HepG2 (cell line): ENCODE measurements at regions not wholly inside any gene's neighbourhood (a gene's known extent, or its start where the extent isn't known, plus 50 kb on each side); places are given as distances from the start of the nearest gene placed in this dataset.
"Not testable (repeated sequence)": the region's sequence is repeated elsewhere in the genome, so short reads cannot be mapped to it uniquely, and the experiment has no call there.

Experiments
- ATAC-seq: fragments of 200-7000 bp; cut with Tn5 transposase; 3 replicates; pipeline ENCODE4 v1.9.1; 2020; ENCODE audit warnings: mild to moderate bottlenecking, moderate library complexity
- BruUV-seq: library from RNA; stranded (reverse); fragments of 400-500 nt; replicated peaks from 2 replicates; lab custom pipeline; 2021; lab: Mats Ljungman, UMichigan
- CTCF ChIA-PET: fragments of 300-600 bp; formaldehyde crosslinking; extraction: SDS; loops from one replicate; lab custom pipeline; 2021; ENCODE audit warnings: low total read pairs, inconsistent platforms, low intra/inter-chr PET ratio; lab: Yijun Ruan, JAX
- POLR2A ChIA-PET: fragments of 350-600 bp; sonication (Branson Sonifier 250); formaldehyde crosslinking; loops from one replicate; lab custom pipeline; 2020; ENCODE audit warnings: antibody characterized with exemption, inconsistent platforms; lab: Yijun Ruan, JAX
- DNase-seq: peaks from one replicate; pipeline ENCODE4 v3.0.0-alpha.2; 2015; ENCODE audit warnings: low spot score
- FAIRE-seq: peaks from 3 replicates; lab custom pipeline; 2011; peaks lifted over from hg19 to GRCh38; lab: Jason Lieb, UNC
- H2AFZ ChIP-seq: one replicate; pipeline ENCODE4 v1.6.1; 2011; ENCODE audit warnings: low read length, inconsistent platforms
- H3K27ac ChIP-seq: fragments of 300-600 bp; 3 replicates; pipeline ENCODE4 v1.8.0; 2011; ENCODE audit warnings: mixed run types, mild to moderate bottlenecking, mixed read lengths, low read length, inconsistent platforms; ENCODE audit not compliant: insufficient read depth; ENCODE audit errors: extremely low read length
- H3K27me3 ChIP-seq, 2 experiments: fragments of 200-600 bp in 1 of 2; 2 replicates in 1 of 2; 3 replicates in 1 of 2; pipeline versions ENCODE4 v1.6.0 to v1.8.0; 2011; ENCODE audit warnings: low read length in 2 of 2, mild to moderate bottlenecking in 2 of 2, moderate library complexity in 2 of 2, inconsistent platforms in 1 of 2; ENCODE audit not compliant: insufficient read depth in 2 of 2, control insufficient read depth in 1 of 2
- H3K36me3 ChIP-seq, 2 experiments: fragments of 200-600 bp in 1 of 2; replicated peaks in 1 of 2; 2 replicates in 1 of 2; 3 replicates in 1 of 2; pipeline versions ENCODE4 v1.5.1 to v1.8.0; 2011; ENCODE audit warnings: low read length in 2 of 2, inconsistent platforms in 1 of 2; ENCODE audit not compliant: insufficient read depth in 2 of 2, control insufficient read depth in 1 of 2
- H3K4me1 ChIP-seq: 2 replicates; pipeline ENCODE4 v1.5.1; 2012; ENCODE audit warnings: low read length, inconsistent platforms; ENCODE audit not compliant: insufficient read depth
- H3K4me2 ChIP-seq: 2 replicates; pipeline ENCODE4 v1.6.0; 2011; ENCODE audit warnings: low read depth, low read length, inconsistent platforms
- H3K4me3 ChIP-seq, 3 experiments: fragments of 200-600 bp in 1 of 3; sonication (generic), shearing (Covaris generic) in 1 of 3; replicated peaks in 1 of 3; 2 replicates each; pipeline ENCODE4 v1.5.1; 2011 to 2016; ENCODE audit warnings: low read length in 3 of 3, inconsistent platforms in 2 of 3, low read depth in 2 of 3, mild to moderate bottlenecking in 2 of 3, control low read depth in 1 of 3, mixed read lengths in 1 of 3; ENCODE audit not compliant: insufficient read depth in 1 of 3
- H3K79me2 ChIP-seq: one replicate; pipeline ENCODE4 v1.6.1; 2011; ENCODE audit warnings: low read length, inconsistent platforms; ENCODE audit not compliant: insufficient read depth
- H3K9ac ChIP-seq: 2 replicates; pipeline ENCODE4 v1.6.0; 2011; ENCODE audit warnings: mild to moderate bottlenecking, low read depth, low read length, inconsistent platforms; ENCODE audit not compliant: insufficient read depth
- H3K9me3 ChIP-seq: 2 replicates; pipeline ENCODE4 v1.5.1; 2012; ENCODE audit warnings: mild to moderate bottlenecking, low read length
- H4K20me1 ChIP-seq: 2 replicates; pipeline ENCODE4 v1.6.0; 2011; ENCODE audit warnings: inconsistent platforms, mild to moderate bottlenecking, low read length, moderate library complexity; ENCODE audit not compliant: insufficient read depth
- GABPA ChIP-seq, 2 experiments: IDR thresholded peaks; 2 replicates each; pipeline ENCODE4 v1.6.1; 2011 to 2016; ENCODE audit warnings: low read depth in 2 of 2, low read length in 1 of 2, missing biosample characterization in 1 of 2, missing genetic modification characterization in 1 of 2
- SATB2 ChIP-seq: sonication (generic); formaldehyde crosslinking; IDR thresholded peaks from 2 replicates; pipeline ENCODE4 v1.5.0; 2020; ENCODE audit warnings: missing genetic modification reagents
- YEATS2 ChIP-seq: sonication (generic); formaldehyde crosslinking; IDR thresholded peaks from 2 replicates; pipeline ENCODE4 v1.4.0; 2020; ENCODE audit warnings: missing genetic modification reagents, borderline replicate concordance
- ZNF615 ChIP-seq: sonication (generic); formaldehyde crosslinking; IDR thresholded peaks from 2 replicates; pipeline ENCODE4 v1.5.0; 2020; ENCODE audit warnings: mild to moderate bottlenecking, missing genetic modification reagents, borderline replicate concordance
- ZSCAN31 ChIP-seq: sonication (generic); formaldehyde crosslinking; IDR thresholded peaks from 2 replicates; pipeline ENCODE4 v1.5.0; 2020; ENCODE audit warnings: low read depth, mild to moderate bottlenecking, missing genetic modification reagents
- ZSCAN9 ChIP-seq: IDR thresholded peaks from 2 replicates; pipeline ENCODE4 v1.6.1; 2016; ENCODE audit warnings: borderline replicate concordance
- WGBS: methylation state at CpG from one replicate; pipeline ENCODE4 v1.1.6; 2017; ENCODE audit warnings: low lambda C conversion rate; 5-methylcytosine and 5-hydroxymethylcytosine counted together
- in situ Hi-C: cut with HindIII; loops from 2 replicates; pipeline ENCODE4 v1.10.0; 2017; ENCODE audit warnings: low pct_unique_long_range_greater_than_20kb; ENCODE audit not compliant: extremely low pct_ligation_motif_present
- intact Hi-C: fragments of 100-400 bp; cut with micrococcal nuclease; formaldehyde crosslinking; loops from one replicate; pipeline ENCODE4 v1.10.0; 2022; ENCODE audit not compliant: unreplicated experiment

DNA sequence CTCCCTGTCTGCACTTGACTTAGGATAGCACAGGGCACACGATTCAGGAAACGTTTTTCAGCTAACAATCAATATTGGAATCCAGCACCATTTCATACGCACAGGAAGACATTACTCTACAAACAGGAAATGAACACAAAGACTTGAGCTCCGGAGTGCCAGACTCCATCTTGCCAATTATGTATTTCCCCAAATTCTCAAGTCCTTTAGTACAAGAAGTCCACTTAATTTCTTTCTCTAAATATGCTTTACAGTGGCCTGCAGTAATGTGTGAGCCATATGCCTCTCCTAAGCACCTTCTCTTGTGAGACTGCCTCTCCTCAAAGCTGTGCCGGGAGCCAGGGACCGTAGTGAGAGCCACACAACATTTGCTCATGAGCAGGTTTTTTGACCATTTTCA, 168.2 kb downstream of the THBS2 start:
- H3K36me3 ChIP-seq, result no peaks in the 10 kb centered on the region
- no peaks in the 10 kb centered on the region for H4K20me1 ChIP-seq
- peaks cover 18% of the 10 kb centered on the region for H3K9me3 ChIP-seq
- CTCF ChIA-PET, result no interaction called here
- no peak overlapping the region for H3K4me3 ChIP-seq
- intact Hi-C loops, result no loop called here
- H3K4me1 ChIP-seq, result no peaks in the 10 kb centered on the region
- H3K4me2 ChIP-seq, result no peak overlapping the region
- 14% methylated on average over 6 of the region's 6 CpGs for WGBS
- in situ Hi-C loops, result no loop called here
- DNase-seq (no peak), FAIRE-seq (no peak), ATAC-seq (no peak)
- POLR2A ChIA-PET, result no interaction called here
- no peak overlapping the region for H3K27ac ChIP-seq
- peaks cover 0 to 27% of the 10 kb centered on the region in 2 experiments; a peak in 3 of 5 replicates for H3K27me3 ChIP-seq
- BruUV-seq, result no TSS peak
- H3K79me2 ChIP-seq, result no peaks in the 10 kb centered on the region
- H2AFZ ChIP-seq, result no peak overlapping the region
- no peak overlapping the region for H3K9ac ChIP-seq
- TF ChIP-seq YEATS2 (CRISPR knock-in tag), result no peak
- no peak for TF ChIP-seq ZSCAN9 (CRISPR knock-in tag)
- TF ChIP-seq ZNF615 (CRISPR knock-in tag), result no peak
- no peak for TF ChIP-seq GABPA (IDR thresholded peaks at IDR 0.05; ENCODE audit: low read depth, low read length)
- peak; percentile 21; the same call in 1 of the 2 replicates for TF ChIP-seq GABPA (CRISPR knock-in tag; IDR thresholded peaks at IDR 0.05; ENCODE audit: low read depth)
- no peak for TF ChIP-seq ZSCAN31 (CRISPR knock-in tag)
- no peak for TF ChIP-seq SATB2 (CRISPR knock-in tag)

DNA sequence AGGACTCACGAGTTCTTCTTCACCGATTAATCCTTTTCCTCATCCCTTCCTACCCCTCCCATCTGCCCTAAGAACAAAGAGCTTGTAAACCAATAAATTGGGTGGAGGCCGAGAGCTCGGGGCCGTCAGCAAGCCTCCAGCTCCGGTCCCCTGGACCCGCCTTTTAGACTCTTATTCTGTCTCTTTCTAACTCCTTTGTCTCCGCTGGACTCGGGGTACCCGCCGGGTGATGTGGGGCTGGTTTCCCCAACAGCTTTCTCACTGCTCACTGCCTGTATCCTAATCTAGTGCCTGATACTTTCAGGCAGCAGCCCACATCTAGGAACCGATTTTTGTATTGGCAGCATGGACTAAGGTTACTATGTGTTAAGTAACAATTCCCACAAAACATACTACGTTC, 169.1 kb downstream of the THBS2 start:
- not testable (repeated sequence) for H4K20me1 ChIP-seq, H3K79me2 ChIP-seq
- WGBS, result 35% methylated on average over 13 of the region's 13 CpGs

More for the DNA sequence above, 169.1 kb downstream of the THBS2 start:
- H3K27ac ChIP-seq, CTCF ChIA-PET, intact Hi-C loops, H2AFZ ChIP-seq, H3K4me1 ChIP-seq, DNase-seq, BruUV-seq, H3K4me3 ChIP-seq, POLR2A ChIA-PET, H3K9ac ChIP-seq, H3K9me3 ChIP-seq, H3K36me3 ChIP-seq, ATAC-seq, H3K4me2 ChIP-seq, in situ Hi-C loops, FAIRE-seq: not testable (repeated sequence)
- peaks cover 0 to 31% of the 10 kb centered on the region in 2 experiments; a peak in 3 of 5 replicates for H3K27me3 ChIP-seq
